OCI-LY7 (cell line): ENCODE measurements at regions not wholly inside any gene's neighbourhood (a gene's known extent, or its start where the extent isn't known, plus 50 kb on each side); places are given as distances from the start of the nearest gene placed in this dataset.
A peak's percentile ranks its signal among the peaks of the same experiment; 100 is the strongest.

Source experiments
- BruUV-seq: library from RNA; stranded (reverse); fragments of 400-500 nt; replicated peaks from 2 replicates; lab custom pipeline; 2021; lab: Mats Ljungman, UMichigan
- CTCF ChIA-PET: fragments of 300-600 bp; sonication (Branson Sonifier 250); formaldehyde crosslinking; loops from one replicate; lab custom pipeline; 2022; ENCODE audit warnings: antibody characterized with exemption; ENCODE audit not compliant: unreplicated experiment; lab: Charles Lee
- POLR2A ChIA-PET: fragments of 300-600 bp; sonication (Branson Sonifier 250); formaldehyde crosslinking; loops from one replicate; lab custom pipeline; 2022; ENCODE audit warnings: antibody characterized with exemption; lab: Charles Lee
- DNase-seq: peaks from one replicate; pipeline ENCODE4 v3.0.0-alpha.2; 2015; ENCODE audit warnings: low spot score
- H2AFZ ChIP-seq: fragments of 200-600 bp; sonication (generic), shearing (Covaris generic); 2 replicates; pipeline ENCODE4 v1.6.1; 2014; ENCODE audit warnings: mild to moderate bottlenecking, antibody characterized with exemption, low read length, moderate library complexity
- H3K27ac ChIP-seq: fragments of 200-600 bp; sonication (generic); 2 replicates; pipeline ENCODE4 v1.5.1; 2014; ENCODE audit warnings: mixed run types, low read depth, mild to moderate bottlenecking, moderate library complexity, low read length, inconsistent platforms; ENCODE audit not compliant: poor library complexity, severe bottlenecking
- H3K36me3 ChIP-seq: fragments of 200-600 bp; sonication (generic); 2 replicates; pipeline ENCODE4 v1.6.1; 2014; ENCODE audit warnings: mild to moderate bottlenecking, antibody characterized with exemption, low read length, moderate library complexity, mixed read lengths; ENCODE audit not compliant: insufficient read depth
- H3K4me1 ChIP-seq: fragments of 200-600 bp; sonication (generic); 2 replicates; pipeline ENCODE4 v1.5.1; 2014; ENCODE audit warnings: mild to moderate bottlenecking, low read length; ENCODE audit not compliant: insufficient read depth, poor library complexity, severe bottlenecking
- H3K4me2 ChIP-seq: fragments of 200-600 bp; sonication (generic); 2 replicates; pipeline ENCODE4 v1.6.1; 2014; ENCODE audit warnings: mild to moderate bottlenecking, low read length
- H3K4me3 ChIP-seq: fragments of 200-600 bp; sonication (generic); 2 replicates; pipeline ENCODE4 v1.5.1; 2014; ENCODE audit warnings: mild to moderate bottlenecking, low read depth, low read length; ENCODE audit not compliant: poor library complexity, severe bottlenecking
- H3K79me2 ChIP-seq: fragments of 200-600 bp; sonication (generic); 2 replicates; pipeline ENCODE4 v1.6.1; 2016; ENCODE audit warnings: low read depth, mild to moderate bottlenecking, low read length, moderate library complexity, mixed read lengths; ENCODE audit not compliant: insufficient read depth
- H3K9me2 ChIP-seq: fragments of 200-600 bp; sonication (generic); 2 replicates; pipeline ENCODE4 v1.6.1; 2016; ENCODE audit warnings: mild to moderate bottlenecking, low read length, mixed read lengths; ENCODE audit not compliant: insufficient read depth
- H3K9me3 ChIP-seq: fragments of 200-600 bp; sonication (generic); 2 replicates; pipeline ENCODE4 v1.6.1; 2014; ENCODE audit warnings: mild to moderate bottlenecking, mixed run types, low read length, mixed read lengths
- H4K20me1 ChIP-seq: fragments of 200-600 bp; sonication (generic); 2 replicates; pipeline ENCODE4 v1.6.1; 2014; ENCODE audit warnings: mild to moderate bottlenecking, antibody characterized with exemption, low read length, moderate library complexity, mixed read lengths; ENCODE audit not compliant: insufficient read depth
- CTCF ChIP-seq: fragments of 200-600 bp; sonication (generic); conservative IDR thresholded peaks from 2 replicates; pipeline ENCODE4 v1.5.1; 2014; ENCODE audit warnings: mild to moderate bottlenecking, antibody characterized with exemption, low read length, moderate library complexity, mixed read lengths
- EZH2phosphoT487 ChIP-seq: fragments of 200-600 bp; sonication (generic); IDR thresholded peaks from 2 replicates; pipeline ENCODE4 v1.6.1; 2018; ENCODE audit warnings: low read depth, borderline replicate concordance, mild to moderate bottlenecking, mixed run types, antibody characterized with exemption, low read length, moderate library complexity, mixed read lengths
- intact Hi-C: fragments of 100-400 bp; cut with micrococcal nuclease; formaldehyde crosslinking; loops from one replicate; pipeline ENCODE4 v1.10.0; 2022; ENCODE audit not compliant: unreplicated experiment

- H3K36me3 ChIP-seq = no peaks in the 10 kb centered on the region
- ChIA-PET POLR2A (interaction anchor here (1.0 kb wide), 1 partner anchor 23 kb away, joined by 3 read pairs; no protein-coding TSS in a partner anchor), CTCF (no interaction called here)
- DNase-seq = no peak
- no peak overlapping the region for H3K27ac ChIP-seq
- no peak overlapping the region for H3K4me2 ChIP-seq
- no TSS peak for BruUV-seq
- TF ChIP-seq EZH2phosphoT487 = no peak
- TF ChIP-seq CTCF = no peak
- no peaks in the 10 kb centered on the region for H3K4me1 ChIP-seq
- H3K9me2 ChIP-seq = no peaks in the 10 kb centered on the region
- H3K9me3 ChIP-seq = no peaks in the 10 kb centered on the region
- no peaks in the 10 kb centered on the region for H3K79me2 ChIP-seq
- intact Hi-C loops = no loop called here
- H4K20me1 ChIP-seq = no peaks in the 10 kb centered on the region
- H3K4me3 ChIP-seq = no peak overlapping the region
- no peak overlapping the region for H2AFZ ChIP-seq
These were observed 91.9 kb upstream of the KLHL29 start for GRCh38 chr2:23293063-23293462.

- no peaks in the 10 kb centered on the region for H3K9me3 ChIP-seq
- intact Hi-C loops = no loop called here
- H3K4me3 ChIP-seq = no peak overlapping the region
- H3K79me2 ChIP-seq = no peaks in the 10 kb centered on the region
- ChIA-PET CTCF (no interaction called here), POLR2A (interaction anchor here (1.0 kb wide), 1 partner anchor 23 kb away, joined by 3 read pairs; no protein-coding TSS in a partner anchor)
- no peak overlapping the region for H3K27ac ChIP-seq
- H3K9me2 ChIP-seq = no peaks in the 10 kb centered on the region
- no peaks in the 10 kb centered on the region for H3K36me3 ChIP-seq
- no peak overlapping the region for H2AFZ ChIP-seq
- H3K4me1 ChIP-seq = no peaks in the 10 kb centered on the region
- no TSS peak for BruUV-seq
- no peak for DNase-seq
- no peaks in the 10 kb centered on the region for H4K20me1 ChIP-seq
- no peak overlapping the region for H3K4me2 ChIP-seq
- TF ChIP-seq EZH2phosphoT487 (no peak), CTCF (no peak)
These were observed 91.2 kb upstream of the KLHL29 start for GRCh38 chr2:23293731-23294130.

DNA sequence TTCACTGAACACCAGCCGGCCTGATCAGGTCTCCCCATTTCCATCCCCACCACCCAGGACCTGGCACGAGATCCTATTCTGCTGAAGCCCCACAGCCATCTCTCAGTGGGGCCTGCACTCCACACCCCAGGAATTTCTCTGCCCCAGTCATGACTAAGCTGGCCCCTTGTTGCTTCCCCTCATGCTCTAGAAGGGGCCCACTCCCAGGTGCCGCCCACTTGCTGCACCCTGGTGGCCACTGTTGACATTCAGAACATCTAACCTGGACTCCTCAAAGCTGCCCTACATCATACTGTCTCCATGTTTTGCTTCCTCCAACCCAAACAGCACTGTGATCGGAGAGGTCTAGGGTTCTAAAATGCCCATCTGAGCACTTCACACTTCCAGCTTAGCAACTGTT, 90.7 kb upstream of the KLHL29 start:
- no TSS peak for BruUV-seq
- Histone ChIP-seq H3K9me2 (no peaks in the 10 kb centered on the region), H3K36me3 (no peaks in the 10 kb centered on the region), H3K4me2 (no peak overlapping the region), H3K4me3 (no peak overlapping the region), H3K79me2 (no peaks in the 10 kb centered on the region), H4K20me1 (no peaks in the 10 kb centered on the region), H3K9me3 (no peaks in the 10 kb centered on the region), H3K27ac (no peak overlapping the region), H3K4me1 (no peaks in the 10 kb centered on the region), H2AFZ (no peak overlapping the region)
- ChIA-PET POLR2A (interaction anchor here (0.7 to 1.0 kb wide), 2 partner anchors 22 to 172 kb away, joined by 3 to 4 read pairs; no protein-coding TSS in a partner anchor), CTCF (no interaction called here)
- DNase-seq = no peak
- intact Hi-C loops = no loop called here
- TF ChIP-seq CTCF (peak; percentile 37; the same call in 1 of the 2 replicates), EZH2phosphoT487 (no peak)
